OCI-LY1 (cell line): ENCODE measurements at regions not wholly inside any gene's neighbourhood (a gene's known extent, or its start where the extent isn't known, plus 50 kb on each side); places are given as distances from the start of the nearest gene placed in this dataset.
"Not testable (repeated sequence)": the region's sequence is repeated elsewhere in the genome, so short reads cannot be mapped to it uniquely, and the experiment has no call there.

Source experiments
- H2AFZ ChIP-seq: fragments of 200-600 bp; sonication (generic), shearing (Covaris generic); 2 replicates; pipeline ENCODE4 v1.6.0; 2014; ENCODE audit warnings: antibody characterized with exemption, mild to moderate bottlenecking, low read length
- H3F3A ChIP-seq: fragments of 200-600 bp; sonication (generic), shearing (Covaris generic); 2 replicates; pipeline ENCODE4 v1.6.0; 2014; ENCODE audit warnings: mild to moderate bottlenecking, antibody characterized with exemption, low read length, moderate library complexity; ENCODE audit not compliant: insufficient read depth
- H3K27ac ChIP-seq: fragments of 200-600 bp; sonication (generic); 2 replicates; pipeline ENCODE4 v1.5.1; 2014; ENCODE audit warnings: low read length, mixed run types, mild to moderate bottlenecking, low read depth; ENCODE audit not compliant: poor library complexity, severe bottlenecking
- H3K27me3 ChIP-seq: fragments of 200-600 bp; sonication (generic); 2 replicates; pipeline ENCODE4 v1.6.0; 2014; ENCODE audit warnings: antibody characterized with exemption, mild to moderate bottlenecking, low read length, moderate library complexity; ENCODE audit not compliant: insufficient read depth
- H3K36me3 ChIP-seq: fragments of 200-600 bp; sonication (generic); 2 replicates; pipeline ENCODE4 v1.6.1; 2014; ENCODE audit warnings: mild to moderate bottlenecking, antibody characterized with exemption, low read length, moderate library complexity, mixed read lengths; ENCODE audit not compliant: insufficient read depth
- H3K4me1 ChIP-seq: fragments of 200-600 bp; sonication (generic); 2 replicates; pipeline ENCODE4 v1.5.1; 2014; ENCODE audit warnings: mild to moderate bottlenecking, low read length, moderate library complexity; ENCODE audit not compliant: insufficient read depth, severe bottlenecking
- H3K4me2 ChIP-seq: fragments of 200-600 bp; sonication (generic), shearing (Covaris generic); 2 replicates; pipeline ENCODE4 v1.6.1; 2014; ENCODE audit warnings: low read length
- H3K4me3 ChIP-seq: fragments of 200-600 bp; sonication (generic); 2 replicates; pipeline ENCODE4 v1.5.1; 2014; ENCODE audit warnings: low read length, low read depth, mild to moderate bottlenecking, mixed read lengths; ENCODE audit not compliant: poor library complexity, severe bottlenecking
- H3K79me2 ChIP-seq: fragments of 200-600 bp; shearing (Covaris generic); 2 replicates; pipeline ENCODE4 v1.6.1; 2016; ENCODE audit warnings: mixed run types, low read length, mixed read lengths; ENCODE audit not compliant: insufficient read depth
- H3K9ac ChIP-seq: fragments of 200-600 bp; sonication (generic), shearing (Covaris generic); 2 replicates; pipeline ENCODE4 v1.6.1; 2014; ENCODE audit warnings: mild to moderate bottlenecking, low read length, mixed read lengths
- H3K9me2 ChIP-seq: fragments of 200-600 bp; sonication (generic), shearing (Covaris generic); 2 replicates; pipeline ENCODE4 v1.6.1; 2014; ENCODE audit warnings: low read depth, mild to moderate bottlenecking, low read length, mixed read lengths
- H3K9me3 ChIP-seq: fragments of 200-600 bp; shearing (Covaris generic); 2 replicates; pipeline ENCODE4 v1.6.1; 2014; ENCODE audit warnings: low read length, mixed read lengths
- H4K20me1 ChIP-seq: fragments of 200-600 bp; sonication (generic), shearing (Covaris generic); 2 replicates; pipeline ENCODE4 v1.6.0; 2016; ENCODE audit warnings: mild to moderate bottlenecking, low read length; ENCODE audit not compliant: insufficient read depth
- CTCF ChIP-seq: fragments of 200-600 bp; sonication (generic), shearing (Covaris generic); IDR thresholded peaks from 2 replicates; pipeline ENCODE4 v1.5.1; 2017; ENCODE audit warnings: mild to moderate bottlenecking, antibody characterized with exemption, low read length, moderate library complexity, mixed read lengths
- EZH2 ChIP-seq: fragments of 200-600 bp; sonication (generic), shearing (Covaris generic); IDR thresholded peaks from 2 replicates; pipeline ENCODE4 v1.8.0; 2017; ENCODE audit warnings: borderline replicate concordance, mixed run types, mild to moderate bottlenecking, antibody characterized with exemption, low read length, moderate library complexity, mixed read lengths

GRCh38 chr2:4221434-4221833, 518.1 kb downstream of the DCDC2C start:
- Histone ChIP-seq H3K9me2 (no peaks in the 10 kb centered on the region), H4K20me1 (no peaks in the 10 kb centered on the region), H3K4me3 (no peak overlapping the region), H3K9ac (no peak overlapping the region), H3F3A (no peaks in the 10 kb centered on the region), H3K9me3 (no peaks in the 10 kb centered on the region), H3K27ac (no peak overlapping the region), H3K79me2 (no peaks in the 10 kb centered on the region), H3K4me1 (no peaks in the 10 kb centered on the region), H3K4me2 (no peak overlapping the region), H3K36me3 (no peaks in the 10 kb centered on the region), H3K27me3 (no peaks in the 10 kb centered on the region), H2AFZ (no peak overlapping the region)
- no peak for TF ChIP-seq CTCF
- TF ChIP-seq EZH2 = no peak

GRCh38 chr2:4221845-4222244, 518.5 kb downstream of the DCDC2C start:
- no peaks in the 10 kb centered on the region for H3K36me3 ChIP-seq
- no peaks in the 10 kb centered on the region for H3K9me3 ChIP-seq
- no peak for TF ChIP-seq CTCF
- TF ChIP-seq EZH2 = no peak

GRCh38 chr2:4244422-4244821, 541.0 kb downstream of the DCDC2C start:
- not testable (repeated sequence) for H3K4me2 ChIP-seq, H3K4me3 ChIP-seq

More at GRCh38 chr2:4221845-4222244, 518.5 kb downstream of the DCDC2C start:
- no peaks in the 10 kb centered on the region for H3K27me3 ChIP-seq
- H3K9me2 ChIP-seq = no peaks in the 10 kb centered on the region
- H3F3A ChIP-seq = no peaks in the 10 kb centered on the region
- no peak overlapping the region for H3K9ac ChIP-seq
- H3K79me2 ChIP-seq = no peaks in the 10 kb centered on the region
- no peaks in the 10 kb centered on the region for H4K20me1 ChIP-seq
- H3K27ac ChIP-seq = no peak overlapping the region
- no peak overlapping the region for H2AFZ ChIP-seq
- no peak overlapping the region for H3K4me2 ChIP-seq
- no peak overlapping the region for H3K4me3 ChIP-seq
- H3K4me1 ChIP-seq = no peaks in the 10 kb centered on the region

GRCh38 chr2:4246364-4247131, 543.2 kb downstream of the DCDC2C start:
- H3K27ac ChIP-seq = no peak overlapping the region
- H4K20me1 ChIP-seq = no peaks in the 10 kb centered on the region
- no peak overlapping the region for H3K4me2 ChIP-seq
- no peaks in the 10 kb centered on the region for H3K9me3 ChIP-seq
- no peak overlapping the region for H2AFZ ChIP-seq
- H3K4me3 ChIP-seq = no peak overlapping the region
- H3K9ac ChIP-seq = no peak overlapping the region
- H3K27me3 ChIP-seq = no peaks in the 10 kb centered on the region
- H3K36me3 ChIP-seq = no peaks in the 10 kb centered on the region
- TF ChIP-seq CTCF = no peak
- no peak for TF ChIP-seq EZH2
- no peaks in the 10 kb centered on the region for H3K9me2 ChIP-seq
- no peaks in the 10 kb centered on the region for H3K4me1 ChIP-seq
- H3F3A ChIP-seq = no peaks in the 10 kb centered on the region
- no peaks in the 10 kb centered on the region for H3K79me2 ChIP-seq

More at GRCh38 chr2:4244422-4244821, 541.0 kb downstream of the DCDC2C start:
- H3K9me3 ChIP-seq, H3K9ac ChIP-seq, H2AFZ ChIP-seq, H3K79me2 ChIP-seq, H3K36me3 ChIP-seq, H4K20me1 ChIP-seq, H3K27me3 ChIP-seq, H3K4me1 ChIP-seq, H3F3A ChIP-seq, H3K27ac ChIP-seq, H3K9me2 ChIP-seq: not testable (repeated sequence)
